ENCODE measurements at regions not wholly inside any gene's neighbourhood (a gene's known extent, or its start where the extent isn't known, plus 50 kb on each side); places are given as distances from the start of the nearest gene placed in this dataset.

GRCh38 chr4:14392378-14392777 lies 609.9 kb upstream of the CPEB2 start:
- CTCF ChIA-PET = no interaction called here
- 37% methylated on average over 4 of the region's 4 CpGs for WGBS (ENCODE audit: low lambda C conversion rate)
- POLR2A ChIA-PET = no interaction called here

GRCh38 chr4:14396183-14396582 lies 606.1 kb upstream of the CPEB2 start:
- Histone ChIP-seq H3K4me1 (ENCODE audit: control insufficient read depth in 1 of 2, insufficient read depth in 2 of 2, low read depth in 1 of 2, low read length in 1 of 2) (no peaks in the 10 kb centered on the region), H3K4me3 (ENCODE audit: low read depth in 2 of 2, low read length in 1 of 2) (no peak overlapping the region), H3K9me3 (no peaks in the 10 kb centered on the region), H3K9ac (no peak overlapping the region), H3K27ac (ENCODE audit: low read depth in 2 of 2, low read length in 1 of 2) (no peak overlapping the region), H3K4me2 (no peak overlapping the region), H2AFZ (ENCODE audit: low read depth) (no peak overlapping the region), H3K9me2 (no peaks in the 10 kb centered on the region), H3K36me3 (replicated peaks in 1 of 2; ENCODE audit: control insufficient read depth in 1 of 2, insufficient read depth in 2 of 2, low read length in 1 of 2) (no peaks in the 10 kb centered on the region), H3K27me3 (ENCODE audit: insufficient read depth) (no peaks in the 10 kb centered on the region), H3K79me2 (ENCODE audit: insufficient read depth) (no peaks in the 10 kb centered on the region), H3F3A (replicated peaks; ENCODE audit: insufficient read depth) (no peaks in the 10 kb centered on the region), H4K20me1 (ENCODE audit: insufficient read depth) (no peaks in the 10 kb centered on the region)
- no peak for DNase-seq
- POLR2A ChIA-PET = no interaction called here
- TF ChIP-seq USF2 (IDR thresholded peaks at IDR 0.05; ENCODE audit: borderline replicate concordance, low read depth, low read length) (no peak), NFIC (IDR thresholded peaks at IDR 0.05; ENCODE audit: borderline replicate concordance) (no peak), CTCF (IDR thresholded peaks at IDR 0.05) (no peak), EZH2phosphoT487 (IDR thresholded peaks at IDR 0.05; ENCODE audit: borderline replicate concordance, low read depth) (no peak), REST (IDR thresholded peaks at IDR 0.05; ENCODE audit: low read depth, low read length) (no peak)
- CTCF ChIA-PET = no interaction called here
- 22% methylated on average over 2 of the region's 2 CpGs for WGBS (ENCODE audit: low lambda C conversion rate)

More at GRCh38 chr4:14392378-14392777, 609.9 kb upstream of the CPEB2 start:
- Histone ChIP-seq H3K4me3 (ENCODE audit: low read depth in 2 of 2, low read length in 1 of 2) (no peak overlapping the region), H3F3A (replicated peaks; ENCODE audit: insufficient read depth) (no peaks in the 10 kb centered on the region), H2AFZ (ENCODE audit: low read depth) (no peak overlapping the region), H3K9me2 (no peaks in the 10 kb centered on the region), H3K9ac (no peak overlapping the region), H3K27ac (ENCODE audit: low read depth in 2 of 2, low read length in 1 of 2) (no peak overlapping the region), H3K9me3 (no peaks in the 10 kb centered on the region), H4K20me1 (ENCODE audit: insufficient read depth) (no peaks in the 10 kb centered on the region), H3K79me2 (ENCODE audit: insufficient read depth) (no peaks in the 10 kb centered on the region), H3K4me2 (no peak overlapping the region), H3K27me3 (ENCODE audit: insufficient read depth) (no peaks in the 10 kb centered on the region), H3K36me3 (replicated peaks in 1 of 2; ENCODE audit: control insufficient read depth in 1 of 2, insufficient read depth in 2 of 2, low read length in 1 of 2) (no peaks in the 10 kb centered on the region), H3K4me1 (ENCODE audit: control insufficient read depth in 1 of 2, insufficient read depth in 2 of 2, low read depth in 1 of 2, low read length in 1 of 2) (no peaks in the 10 kb centered on the region)
- DNase-seq = no peak
- no peak for TF ChIP-seq YY1 (IDR thresholded peaks at IDR 0.05; ENCODE audit: low read depth)
- no peak for TF ChIP-seq USF1 (IDR thresholded peaks at IDR 0.05; ENCODE audit: borderline replicate concordance, low read depth)
- no peak for TF ChIP-seq RAD21 (IDR thresholded peaks at IDR 0.05; ENCODE audit: low read length)
- no peak for TF ChIP-seq POLR2AphosphoS5 (IDR thresholded peaks at IDR 0.05; ENCODE audit: low read depth, low read length)
- TF ChIP-seq MXI1 (IDR thresholded peaks at IDR 0.05; ENCODE audit: low read depth, low read length) = no peak
- no peak for TF ChIP-seq GABPA (IDR thresholded peaks at IDR 0.05; ENCODE audit: low read depth)
- TF ChIP-seq NFIC (IDR thresholded peaks at IDR 0.05; ENCODE audit: borderline replicate concordance) = no peak
- no peak for TF ChIP-seq EZH2phosphoT487 (IDR thresholded peaks at IDR 0.05; ENCODE audit: borderline replicate concordance, low read depth)

Data from SK-N-SH (cell line).